ENCODE measurements at regions not wholly inside any gene's neighbourhood (a gene's known extent, or its start where the extent isn't known, plus 50 kb on each side); places are given as distances from the start of the nearest gene placed in this dataset.

DNA sequence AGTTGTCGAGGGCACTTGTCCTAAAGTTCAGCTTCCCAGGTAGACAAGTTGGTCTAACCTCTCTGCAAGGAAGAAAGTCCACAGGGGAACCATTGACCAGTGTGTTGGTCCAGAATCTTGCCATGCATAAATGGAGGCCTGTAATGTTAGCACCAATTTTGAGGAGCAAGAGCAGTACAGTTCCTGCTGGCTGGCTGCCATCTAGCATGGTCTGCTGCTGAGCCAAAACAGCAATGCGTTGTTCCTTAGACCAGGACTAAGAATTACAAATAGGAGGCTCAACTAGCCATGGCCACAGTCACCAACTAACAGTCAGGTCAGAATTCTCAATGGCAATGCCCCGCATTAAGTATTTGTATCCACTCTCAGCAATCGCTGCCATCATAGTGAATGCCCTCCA, 72.8 kb upstream of the WIPF1 start:
- DNase-seq (ENCODE audit: low read depth): no peak
- no peak overlapping the region for H3K4me3 ChIP-seq (ENCODE audit: control insufficient read depth, low read depth, low read length)
- TF ChIP-seq, protein P1, sequence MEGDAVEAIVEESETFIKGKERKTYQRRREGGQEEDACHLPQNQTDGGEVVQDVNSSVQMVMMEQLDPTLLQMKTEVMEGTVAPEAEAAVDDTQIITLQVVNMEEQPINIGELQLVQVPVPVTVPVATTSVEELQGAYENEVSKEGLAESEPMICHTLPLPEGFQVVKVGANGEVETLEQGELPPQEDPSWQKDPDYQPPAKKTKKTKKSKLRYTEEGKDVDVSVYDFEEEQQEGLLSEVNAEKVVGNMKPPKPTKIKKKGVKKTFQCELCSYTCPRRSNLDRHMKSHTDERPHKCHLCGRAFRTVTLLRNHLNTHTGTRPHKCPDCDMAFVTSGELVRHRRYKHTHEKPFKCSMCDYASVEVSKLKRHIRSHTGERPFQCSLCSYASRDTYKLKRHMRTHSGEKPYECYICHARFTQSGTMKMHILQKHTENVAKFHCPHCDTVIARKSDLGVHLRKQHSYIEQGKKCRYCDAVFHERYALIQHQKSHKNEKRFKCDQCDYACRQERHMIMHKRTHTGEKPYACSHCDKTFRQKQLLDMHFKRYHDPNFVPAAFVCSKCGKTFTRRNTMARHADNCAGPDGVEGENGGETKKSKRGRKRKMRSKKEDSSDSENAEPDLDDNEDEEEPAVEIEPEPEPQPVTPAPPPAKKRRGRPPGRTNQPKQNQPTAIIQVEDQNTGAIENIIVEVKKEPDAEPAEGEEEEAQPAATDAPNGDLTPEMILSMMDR (conservative IDR thresholded peaks at IDR 0.05; ENCODE audit: control insufficient read depth, insufficient read depth, low read depth, low read length): no peak

DNA sequence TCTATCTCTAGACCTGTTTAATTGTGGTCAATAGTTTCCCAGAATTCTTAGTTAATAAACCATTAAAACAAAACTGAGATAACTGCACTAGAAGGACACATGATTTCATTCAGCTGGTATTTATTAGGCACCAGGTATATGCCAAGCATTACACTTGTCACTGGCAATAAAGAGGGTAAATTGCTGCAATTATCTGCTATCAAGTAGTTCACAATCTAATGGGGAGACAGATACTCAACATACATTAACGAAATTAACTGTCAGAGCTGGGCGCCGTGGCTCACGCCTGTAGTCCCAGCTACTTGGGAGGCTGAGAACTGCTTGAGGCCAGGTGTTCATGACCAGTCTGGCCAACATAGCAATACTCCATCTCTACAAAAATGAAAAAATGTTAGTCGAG, 71.7 kb upstream of the WIPF1 start:
- H3K4me3 ChIP-seq (ENCODE audit: control insufficient read depth, low read depth, low read length): no peak overlapping the region
- TF ChIP-seq, protein P1 (conservative IDR thresholded peaks at IDR 0.05; ENCODE audit: control insufficient read depth, insufficient read depth, low read depth, low read length): no peak

DNA sequence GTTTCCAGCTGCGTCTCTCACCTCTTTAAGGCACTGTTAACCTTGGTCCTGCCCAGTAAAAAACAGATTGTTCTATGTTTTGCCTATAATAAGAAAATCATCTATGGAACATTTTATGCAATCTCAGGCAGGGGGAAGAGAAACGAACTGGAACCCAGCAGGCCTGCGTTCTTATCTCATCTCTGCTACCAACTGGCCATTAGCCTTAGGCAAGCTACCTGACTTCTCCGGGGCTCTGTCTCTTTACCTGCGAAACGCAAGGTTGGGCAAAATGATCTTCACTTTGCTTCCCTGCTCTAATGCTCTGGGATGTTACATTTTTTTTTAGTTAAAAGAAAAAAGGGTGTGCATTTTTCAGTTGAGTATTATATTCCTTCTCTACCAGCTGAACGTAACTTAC, 70.5 kb upstream of the WIPF1 start:
- no peak for DNase-seq (ENCODE audit: low read depth)
- no peak overlapping the region for H3K4me3 ChIP-seq (ENCODE audit: control insufficient read depth, low read depth, low read length)
- TF ChIP-seq, protein P1 (conservative IDR thresholded peaks at IDR 0.05; ENCODE audit: control insufficient read depth, insufficient read depth, low read depth, low read length): no peak

More for the DNA sequence above, 71.7 kb upstream of the WIPF1 start:
- no peak for DNase-seq (ENCODE audit: low read depth)

DNA sequence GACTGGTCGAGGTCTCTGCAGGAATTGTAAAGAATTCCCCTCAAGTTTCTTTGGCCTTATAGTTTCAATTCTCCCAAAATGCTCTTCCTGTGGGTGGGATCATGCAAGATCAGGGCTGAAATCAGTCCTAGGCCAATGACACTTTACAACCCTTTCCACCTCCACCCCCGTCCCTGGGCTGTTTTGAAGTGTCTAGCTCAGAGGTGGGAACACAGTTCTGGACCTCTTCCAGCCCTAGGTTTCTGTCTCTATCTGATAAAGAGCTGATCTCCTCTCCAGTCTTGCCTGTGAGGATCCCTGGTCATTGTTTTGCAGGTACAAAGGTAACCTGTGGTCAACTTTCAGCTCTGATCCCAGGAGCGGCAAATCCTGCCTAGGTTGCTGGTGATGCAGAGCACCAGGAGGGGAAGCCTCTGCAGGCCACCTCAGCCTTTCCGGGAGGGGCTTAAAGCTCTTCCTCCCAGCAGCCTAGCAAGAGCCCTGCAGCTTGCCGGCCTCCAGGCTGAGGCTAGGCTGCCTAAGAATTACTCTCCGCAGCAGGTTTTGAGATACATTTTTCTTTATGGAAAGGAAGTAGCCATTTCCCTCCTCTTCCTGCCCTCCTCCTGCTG, 69.8 kb upstream of the WIPF1 start:
- H3K4me3 ChIP-seq (ENCODE audit: control insufficient read depth, low read depth, low read length): no peak overlapping the region
- DNase-seq (ENCODE audit: low read depth): no peak
- TF ChIP-seq, protein P1 (conservative IDR thresholded peaks at IDR 0.05; ENCODE audit: control insufficient read depth, insufficient read depth, low read depth, low read length): no peak

DNA sequence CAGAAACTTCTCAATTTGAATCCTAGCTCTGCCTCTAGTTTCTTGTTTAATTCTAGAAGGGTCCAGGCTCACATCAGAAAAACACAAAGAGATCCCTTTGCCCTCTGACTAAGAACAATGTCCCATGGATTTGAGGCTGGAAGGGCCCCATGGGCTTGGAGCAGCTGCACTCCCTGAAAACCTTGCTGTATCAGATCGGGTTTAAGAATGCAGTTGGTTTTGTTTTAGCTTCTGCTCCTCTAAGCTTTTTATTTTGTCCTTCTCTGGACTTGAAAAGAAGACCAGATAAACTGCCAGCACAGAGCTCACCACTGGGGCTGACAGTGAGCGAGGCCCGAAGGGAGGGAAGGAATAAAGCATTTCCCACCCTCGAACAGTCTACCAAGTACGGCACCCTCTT, 69.2 kb upstream of the WIPF1 start:
- TF ChIP-seq, protein P1 (conservative IDR thresholded peaks at IDR 0.05; ENCODE audit: control insufficient read depth, insufficient read depth, low read depth, low read length): no peak
- no peak overlapping the region for H3K4me3 ChIP-seq (ENCODE audit: control insufficient read depth, low read depth, low read length)
- no peak for DNase-seq (ENCODE audit: low read depth)

DNA sequence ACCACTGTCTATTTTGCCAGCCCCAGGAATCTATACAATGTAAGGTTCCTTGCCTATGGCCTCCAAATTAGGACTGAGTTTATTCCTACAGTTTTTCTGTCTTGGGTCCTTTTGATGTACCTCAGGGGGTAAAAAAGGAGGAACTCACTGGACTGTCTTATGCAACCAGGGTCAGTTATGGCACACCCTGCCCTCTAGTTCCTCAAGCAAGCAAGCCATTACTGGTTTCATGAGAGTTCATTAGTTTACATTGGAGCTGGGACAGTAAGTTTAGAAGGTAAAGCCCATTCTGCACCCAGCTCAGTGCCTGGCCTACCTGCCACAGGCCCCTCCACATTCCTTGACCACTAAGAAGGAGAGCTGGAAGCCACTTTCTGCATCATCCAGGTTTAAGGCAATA, 68.7 kb upstream of the WIPF1 start:
- DNase-seq (ENCODE audit: low read depth): no peak
- no peak overlapping the region for H3K4me3 ChIP-seq (ENCODE audit: control insufficient read depth, low read depth, low read length)
- TF ChIP-seq, protein P1 (conservative IDR thresholded peaks at IDR 0.05; ENCODE audit: control insufficient read depth, insufficient read depth, low read depth, low read length): no peak

All from fibroblast of mammary gland (primary cell).